ENCODE measurements at regions not wholly inside any gene's neighbourhood (a gene's known extent, or its start where the extent isn't known, plus 50 kb on each side); places are given as distances from the start of the nearest gene placed in this dataset.

DNA sequence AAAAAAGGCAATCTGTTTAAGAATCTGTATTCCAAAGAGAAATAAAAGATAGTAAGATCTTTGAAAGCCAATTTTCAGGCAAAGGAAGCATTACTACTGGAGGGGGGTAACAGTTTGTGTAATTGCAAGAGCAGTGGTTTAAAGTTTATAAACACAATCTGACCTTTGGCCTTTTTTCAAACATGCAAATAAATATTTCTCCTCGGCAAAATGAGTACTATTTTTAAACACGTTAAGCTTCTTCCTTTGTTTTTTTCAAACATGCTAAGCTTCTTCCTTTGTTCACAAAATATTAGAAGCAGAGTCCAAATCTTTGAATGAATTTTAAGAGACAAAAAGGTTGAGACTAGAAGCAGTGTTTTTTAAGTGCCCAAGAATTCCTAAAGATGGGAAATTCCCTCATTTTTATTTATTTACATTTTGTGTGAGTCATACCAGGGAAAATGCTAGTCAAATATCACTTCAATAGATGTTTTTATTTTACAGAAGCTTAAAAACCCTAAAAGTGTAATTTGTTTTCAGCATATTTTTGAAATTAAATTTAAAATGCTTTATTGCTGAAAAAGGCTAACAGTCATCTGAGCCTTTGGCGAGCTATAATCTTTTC, 229.3 kb downstream of the GPR37 start:
- TF ChIP-seq, protein P1, sequence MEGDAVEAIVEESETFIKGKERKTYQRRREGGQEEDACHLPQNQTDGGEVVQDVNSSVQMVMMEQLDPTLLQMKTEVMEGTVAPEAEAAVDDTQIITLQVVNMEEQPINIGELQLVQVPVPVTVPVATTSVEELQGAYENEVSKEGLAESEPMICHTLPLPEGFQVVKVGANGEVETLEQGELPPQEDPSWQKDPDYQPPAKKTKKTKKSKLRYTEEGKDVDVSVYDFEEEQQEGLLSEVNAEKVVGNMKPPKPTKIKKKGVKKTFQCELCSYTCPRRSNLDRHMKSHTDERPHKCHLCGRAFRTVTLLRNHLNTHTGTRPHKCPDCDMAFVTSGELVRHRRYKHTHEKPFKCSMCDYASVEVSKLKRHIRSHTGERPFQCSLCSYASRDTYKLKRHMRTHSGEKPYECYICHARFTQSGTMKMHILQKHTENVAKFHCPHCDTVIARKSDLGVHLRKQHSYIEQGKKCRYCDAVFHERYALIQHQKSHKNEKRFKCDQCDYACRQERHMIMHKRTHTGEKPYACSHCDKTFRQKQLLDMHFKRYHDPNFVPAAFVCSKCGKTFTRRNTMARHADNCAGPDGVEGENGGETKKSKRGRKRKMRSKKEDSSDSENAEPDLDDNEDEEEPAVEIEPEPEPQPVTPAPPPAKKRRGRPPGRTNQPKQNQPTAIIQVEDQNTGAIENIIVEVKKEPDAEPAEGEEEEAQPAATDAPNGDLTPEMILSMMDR (conservative IDR thresholded peaks at IDR 0.05; ENCODE audit: low read depth in 2 of 2): no peak
- no peak for TF ChIP-seq EZH2 (IDR thresholded peaks at IDR 0.05; ENCODE audit: low read depth, unreplicated experiment)
- TF ChIP-seq, protein P2, sequence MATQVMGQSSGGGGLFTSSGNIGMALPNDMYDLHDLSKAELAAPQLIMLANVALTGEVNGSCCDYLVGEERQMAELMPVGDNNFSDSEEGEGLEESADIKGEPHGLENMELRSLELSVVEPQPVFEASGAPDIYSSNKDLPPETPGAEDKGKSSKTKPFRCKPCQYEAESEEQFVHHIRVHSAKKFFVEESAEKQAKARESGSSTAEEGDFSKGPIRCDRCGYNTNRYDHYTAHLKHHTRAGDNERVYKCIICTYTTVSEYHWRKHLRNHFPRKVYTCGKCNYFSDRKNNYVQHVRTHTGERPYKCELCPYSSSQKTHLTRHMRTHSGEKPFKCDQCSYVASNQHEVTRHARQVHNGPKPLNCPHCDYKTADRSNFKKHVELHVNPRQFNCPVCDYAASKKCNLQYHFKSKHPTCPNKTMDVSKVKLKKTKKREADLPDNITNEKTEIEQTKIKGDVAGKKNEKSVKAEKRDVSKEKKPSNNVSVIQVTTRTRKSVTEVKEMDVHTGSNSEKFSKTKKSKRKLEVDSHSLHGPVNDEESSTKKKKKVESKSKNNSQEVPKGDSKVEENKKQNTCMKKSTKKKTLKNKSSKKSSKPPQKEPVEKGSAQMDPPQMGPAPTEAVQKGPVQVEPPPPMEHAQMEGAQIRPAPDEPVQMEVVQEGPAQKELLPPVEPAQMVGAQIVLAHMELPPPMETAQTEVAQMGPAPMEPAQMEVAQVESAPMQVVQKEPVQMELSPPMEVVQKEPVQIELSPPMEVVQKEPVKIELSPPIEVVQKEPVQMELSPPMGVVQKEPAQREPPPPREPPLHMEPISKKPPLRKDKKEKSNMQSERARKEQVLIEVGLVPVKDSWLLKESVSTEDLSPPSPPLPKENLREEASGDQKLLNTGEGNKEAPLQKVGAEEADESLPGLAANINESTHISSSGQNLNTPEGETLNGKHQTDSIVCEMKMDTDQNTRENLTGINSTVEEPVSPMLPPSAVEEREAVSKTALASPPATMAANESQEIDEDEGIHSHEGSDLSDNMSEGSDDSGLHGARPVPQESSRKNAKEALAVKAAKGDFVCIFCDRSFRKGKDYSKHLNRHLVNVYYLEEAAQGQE (IDR thresholded peaks at IDR 0.05; ENCODE audit: unreplicated experiment): no peak
- TF ChIP-seq EZH2phosphoT487 (IDR thresholded peaks at IDR 0.05; ENCODE audit: unreplicated experiment): no peak
- TF ChIP-seq JUNB (IDR thresholded peaks at IDR 0.05; ENCODE audit: unreplicated experiment): no peak
- no peak for TF ChIP-seq POLR2AphosphoS5 (IDR thresholded peaks at IDR 0.05; ENCODE audit: low read depth)
- TF ChIP-seq ZNF331 (CRISPR knock-in tag; IDR thresholded peaks at IDR 0.05; ENCODE audit: low read depth): no peak
- no peak for TF ChIP-seq ZNF114 (CRISPR knock-in tag; IDR thresholded peaks at IDR 0.05)
- no peak for TF ChIP-seq NANOG (IDR thresholded peaks at IDR 0.05; ENCODE audit: borderline replicate concordance)
- no peak for TF ChIP-seq CREB1 (CRISPR knock-in tag; IDR thresholded peaks at IDR 0.05; ENCODE audit: low read depth)
- TF ChIP-seq, protein P3, sequence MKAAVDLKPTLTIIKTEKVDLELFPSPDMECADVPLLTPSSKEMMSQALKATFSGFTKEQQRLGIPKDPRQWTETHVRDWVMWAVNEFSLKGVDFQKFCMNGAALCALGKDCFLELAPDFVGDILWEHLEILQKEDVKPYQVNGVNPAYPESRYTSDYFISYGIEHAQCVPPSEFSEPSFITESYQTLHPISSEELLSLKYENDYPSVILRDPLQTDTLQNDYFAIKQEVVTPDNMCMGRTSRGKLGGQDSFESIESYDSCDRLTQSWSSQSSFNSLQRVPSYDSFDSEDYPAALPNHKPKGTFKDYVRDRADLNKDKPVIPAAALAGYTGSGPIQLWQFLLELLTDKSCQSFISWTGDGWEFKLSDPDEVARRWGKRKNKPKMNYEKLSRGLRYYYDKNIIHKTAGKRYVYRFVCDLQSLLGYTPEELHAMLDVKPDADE (IDR thresholded peaks at IDR 0.05): no peak
- TF ChIP-seq STAT1 (IDR thresholded peaks at IDR 0.05; ENCODE audit: unreplicated experiment): no peak
- TF ChIP-seq, protein P4, sequence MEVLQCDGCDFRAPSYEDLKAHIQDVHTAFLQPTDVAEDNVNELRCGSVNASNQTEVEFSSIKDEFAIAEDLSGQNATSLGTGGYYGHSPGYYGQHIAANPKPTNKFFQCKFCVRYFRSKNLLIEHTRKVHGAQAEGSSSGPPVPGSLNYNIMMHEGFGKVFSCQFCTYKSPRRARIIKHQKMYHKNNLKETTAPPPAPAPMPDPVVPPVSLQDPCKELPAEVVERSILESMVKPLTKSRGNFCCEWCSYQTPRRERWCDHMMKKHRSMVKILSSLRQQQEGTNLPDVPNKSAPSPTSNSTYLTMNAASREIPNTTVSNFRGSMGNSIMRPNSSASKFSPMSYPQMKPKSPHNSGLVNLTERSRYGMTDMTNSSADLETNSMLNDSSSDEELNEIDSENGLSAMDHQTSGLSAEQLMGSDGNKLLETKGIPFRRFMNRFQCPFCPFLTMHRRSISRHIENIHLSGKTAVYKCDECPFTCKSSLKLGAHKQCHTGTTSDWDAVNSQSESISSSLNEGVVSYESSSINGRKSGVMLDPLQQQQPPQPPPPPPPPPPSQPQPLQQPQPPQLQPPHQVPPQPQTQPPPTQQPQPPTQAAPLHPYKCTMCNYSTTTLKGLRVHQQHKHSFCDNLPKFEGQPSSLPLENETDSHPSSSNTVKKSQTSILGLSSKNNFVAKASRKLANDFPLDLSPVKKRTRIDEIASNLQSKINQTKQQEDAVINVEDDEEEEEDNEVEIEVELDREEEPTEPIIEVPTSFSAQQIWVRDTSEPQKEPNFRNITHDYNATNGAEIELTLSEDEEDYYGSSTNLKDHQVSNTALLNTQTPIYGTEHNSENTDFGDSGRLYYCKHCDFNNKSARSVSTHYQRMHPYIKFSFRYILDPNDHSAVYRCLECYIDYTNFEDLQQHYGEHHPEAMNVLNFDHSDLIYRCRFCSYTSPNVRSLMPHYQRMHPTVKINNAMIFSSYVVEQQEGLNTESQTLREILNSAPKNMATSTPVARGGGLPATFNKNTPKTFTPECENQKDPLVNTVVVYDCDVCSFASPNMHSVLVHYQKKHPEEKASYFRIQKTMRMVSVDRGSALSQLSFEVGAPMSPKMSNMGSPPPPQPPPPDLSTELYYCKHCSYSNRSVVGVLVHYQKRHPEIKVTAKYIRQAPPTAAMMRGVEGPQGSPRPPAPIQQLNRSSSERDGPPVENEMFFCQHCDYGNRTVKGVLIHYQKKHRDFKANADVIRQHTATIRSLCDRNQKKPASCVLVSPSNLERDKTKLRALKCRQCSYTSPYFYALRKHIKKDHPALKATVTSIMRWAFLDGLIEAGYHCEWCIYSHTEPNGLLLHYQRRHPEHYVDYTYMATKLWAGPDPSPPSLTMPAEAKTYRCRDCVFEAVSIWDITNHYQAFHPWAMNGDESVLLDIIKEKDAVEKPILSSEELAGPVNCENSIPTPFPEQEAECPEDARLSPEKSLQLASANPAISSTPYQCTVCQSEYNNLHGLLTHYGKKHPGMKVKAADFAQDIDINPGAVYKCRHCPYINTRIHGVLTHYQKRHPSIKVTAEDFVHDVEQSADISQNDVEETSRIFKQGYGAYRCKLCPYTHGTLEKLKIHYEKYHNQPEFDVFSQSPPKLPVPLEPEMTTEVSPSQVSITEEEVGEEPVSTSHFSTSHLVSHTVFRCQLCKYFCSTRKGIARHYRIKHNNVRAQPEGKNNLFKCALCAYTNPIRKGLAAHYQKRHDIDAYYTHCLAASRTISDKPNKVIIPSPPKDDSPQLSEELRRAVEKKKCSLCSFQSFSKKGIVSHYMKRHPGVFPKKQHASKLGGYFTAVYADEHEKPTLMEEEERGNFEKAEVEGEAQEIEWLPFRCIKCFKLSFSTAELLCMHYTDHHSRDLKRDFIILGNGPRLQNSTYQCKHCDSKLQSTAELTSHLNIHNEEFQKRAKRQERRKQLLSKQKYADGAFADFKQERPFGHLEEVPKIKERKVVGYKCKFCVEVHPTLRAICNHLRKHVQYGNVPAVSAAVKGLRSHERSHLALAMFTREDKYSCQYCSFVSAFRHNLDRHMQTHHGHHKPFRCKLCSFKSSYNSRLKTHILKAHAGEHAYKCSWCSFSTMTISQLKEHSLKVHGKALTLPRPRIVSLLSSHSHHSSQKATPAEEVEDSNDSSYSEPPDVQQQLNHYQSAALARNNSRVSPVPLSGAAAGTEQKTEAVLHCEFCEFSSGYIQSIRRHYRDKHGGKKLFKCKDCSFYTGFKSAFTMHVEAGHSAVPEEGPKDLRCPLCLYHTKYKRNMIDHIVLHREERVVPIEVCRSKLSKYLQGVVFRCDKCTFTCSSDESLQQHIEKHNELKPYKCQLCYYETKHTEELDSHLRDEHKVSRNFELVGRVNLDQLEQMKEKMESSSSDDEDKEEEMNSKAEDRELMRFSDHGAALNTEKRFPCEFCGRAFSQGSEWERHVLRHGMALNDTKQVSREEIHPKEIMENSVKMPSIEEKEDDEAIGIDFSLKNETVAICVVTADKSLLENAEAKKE (CRISPR knock-in tag; IDR thresholded peaks at IDR 0.05): no peak

All from GM23338 (cell line).